ENCODE measurements at regions not wholly inside any gene's neighbourhood (a gene's known extent, or its start where the extent isn't known, plus 50 kb on each side); places are given as distances from the start of the nearest gene placed in this dataset.

- TF ChIP-seq CTCF (IDR thresholded peaks at IDR 0.05), result no peak
- no peak for TF ChIP-seq POLR2A (IDR thresholded peaks at IDR 0.05)
These were observed 64.7 kb upstream of the TIAM2 start for GRCh38 chr6:154930451-154930851.
